Ectodermal cell (in vitro differentiated cells): ENCODE measurements at regions not wholly inside any gene's neighbourhood (a gene's known extent, or its start where the extent isn't known, plus 50 kb on each side); places are given as distances from the start of the nearest gene placed in this dataset.

Experiments used
- H3K27ac ChIP-seq: 2 replicates; pipeline ENCODE4 v1.7.0; 2013; ENCODE audit warnings: mild to moderate bottlenecking, low read depth, low read length; ENCODE audit not compliant: insufficient read depth, poor library complexity, severe bottlenecking
- H3K27me3 ChIP-seq: 2 replicates; pipeline ENCODE4 v1.7.0; 2013; ENCODE audit warnings: mild to moderate bottlenecking, low read length; ENCODE audit not compliant: insufficient read depth, control insufficient read depth, poor library complexity, severe bottlenecking
- H3K36me3 ChIP-seq: one replicate; pipeline ENCODE4 v1.7.0; 2013; ENCODE audit warnings: low read length; ENCODE audit not compliant: control insufficient read depth, insufficient read depth
- H3K4me1 ChIP-seq: one replicate; pipeline ENCODE4 v1.7.0; 2013; ENCODE audit warnings: low read length; ENCODE audit not compliant: control insufficient read depth, insufficient read depth
- H3K4me3 ChIP-seq: 2 replicates; pipeline ENCODE4 v1.7.0; 2013; ENCODE audit warnings: low read depth, low read length, control low read depth; ENCODE audit not compliant: insufficient read depth
- H3K9me3 ChIP-seq: 2 replicates; pipeline ENCODE4 v1.7.0; 2013; ENCODE audit warnings: mild to moderate bottlenecking, low read length, moderate library complexity; ENCODE audit not compliant: control insufficient read depth
- WGBS, 2 experiments: methylation state at CpG; one replicate each; pipeline ENCODE4 v1.1.7; 2013; ENCODE audit warnings: missing lambda C conversion rate in 2 of 2; 5-methylcytosine and 5-hydroxymethylcytosine counted together

GRCh38 chr5:144958002-144958401 lies 787.3 kb downstream of the KCTD16 start:
- H3K9me3 ChIP-seq = no peaks in the 10 kb centered on the region
- H3K27ac ChIP-seq = no peak overlapping the region
- H3K4me1 ChIP-seq = no peaks in the 10 kb centered on the region
- no peaks in the 10 kb centered on the region for H3K27me3 ChIP-seq
- H3K36me3 ChIP-seq = no peaks in the 10 kb centered on the region
- no peak overlapping the region for H3K4me3 ChIP-seq
- 70% methylated on average over 1 of the region's 1 CpG; no CpG with 5 or more reads in 1 of the 2 experiments for WGBS, 2 experiments

- H3K4me3 ChIP-seq = no peak overlapping the region
- WGBS, 2 experiments = 92 to 95% methylated on average over 2 of the region's 2 CpGs
- no peaks in the 10 kb centered on the region for H3K36me3 ChIP-seq
- no peaks in the 10 kb centered on the region for H3K27me3 ChIP-seq
- H3K27ac ChIP-seq = no peak overlapping the region
- no peaks in the 10 kb centered on the region for H3K9me3 ChIP-seq
- H3K4me1 ChIP-seq = no peaks in the 10 kb centered on the region
Observed at GRCh38 chr5:144950996-144951395, 780.3 kb downstream of the KCTD16 start.

GRCh38 chr5:144947023-144947422 lies 776.4 kb downstream of the KCTD16 start:
- 96 to 100% methylated on average over 2 of the region's 2 CpGs for WGBS, 2 experiments
- Histone ChIP-seq H3K36me3 (no peaks in the 10 kb centered on the region), H3K4me1 (no peaks in the 10 kb centered on the region), H3K27me3 (no peaks in the 10 kb centered on the region), H3K4me3 (no peak overlapping the region), H3K27ac (no peak overlapping the region), H3K9me3 (no peaks in the 10 kb centered on the region)

GRCh38 chr5:144945503-144945902 lies 774.8 kb downstream of the KCTD16 start:
- Histone ChIP-seq H3K9me3 (no peaks in the 10 kb centered on the region), H3K4me1 (no peaks in the 10 kb centered on the region), H3K27ac (no peak overlapping the region), H3K4me3 (no peak overlapping the region), H3K36me3 (no peaks in the 10 kb centered on the region), H3K27me3 (no peaks in the 10 kb centered on the region)
- WGBS, 2 experiments = 69 to 73% methylated on average over 2 of the region's 2 CpGs

- WGBS, 2 experiments = 93 to 94% methylated on average over 3 to 4 of the region's 4 CpGs
- Histone ChIP-seq H3K9me3 (no peaks in the 10 kb centered on the region), H3K27me3 (no peaks in the 10 kb centered on the region), H3K36me3 (no peaks in the 10 kb centered on the region), H3K4me1 (no peaks in the 10 kb centered on the region), H3K4me3 (no peak overlapping the region), H3K27ac (no peak overlapping the region)
Observed at GRCh38 chr5:144944936-144945335, 774.3 kb downstream of the KCTD16 start.

- H3K4me3 ChIP-seq = no peak overlapping the region
- no peaks in the 10 kb centered on the region for H3K4me1 ChIP-seq
- H3K9me3 ChIP-seq = no peaks in the 10 kb centered on the region
- H3K27me3 ChIP-seq = no peaks in the 10 kb centered on the region
- H3K27ac ChIP-seq = no peak overlapping the region
- H3K36me3 ChIP-seq = no peaks in the 10 kb centered on the region
Observed at GRCh38 chr5:144941004-144941403, 770.3 kb downstream of the KCTD16 start.

- 88 to 92% methylated on average over 1 of the region's 1 CpG for WGBS, 2 experiments
- H3K4me3 ChIP-seq = no peak overlapping the region
Observed at GRCh38 chr5:144918371-144918770, 747.7 kb downstream of the KCTD16 start.

GRCh38 chr5:144915452-144915851 lies 744.8 kb downstream of the KCTD16 start:
- Histone ChIP-seq H3K27ac (no peak overlapping the region), H3K4me1 (no peaks in the 10 kb centered on the region), H3K27me3 (no peaks in the 10 kb centered on the region), H3K9me3 (no peaks in the 10 kb centered on the region), H3K4me3 (no peak overlapping the region), H3K36me3 (no peaks in the 10 kb centered on the region)

More at GRCh38 chr5:144918371-144918770, 747.7 kb downstream of the KCTD16 start:
- Histone ChIP-seq H3K9me3 (no peaks in the 10 kb centered on the region), H3K36me3 (no peaks in the 10 kb centered on the region), H3K4me1 (no peaks in the 10 kb centered on the region), H3K27ac (no peak overlapping the region), H3K27me3 (no peaks in the 10 kb centered on the region)

GRCh38 chr5:144913661-144914060 lies 743.0 kb downstream of the KCTD16 start:
- Histone ChIP-seq H3K4me3 (no peak overlapping the region), H3K9me3 (no peaks in the 10 kb centered on the region), H3K36me3 (no peaks in the 10 kb centered on the region), H3K27ac (no peak overlapping the region), H3K4me1 (no peaks in the 10 kb centered on the region), H3K27me3 (no peaks in the 10 kb centered on the region)
- 83 to 92% methylated on average over 1 to 2 of the region's 2 CpGs for WGBS, 2 experiments

- 86% methylated on average over 1 of the region's 2 CpGs for WGBS, 2 experiments
- Histone ChIP-seq H3K36me3 (no peaks in the 10 kb centered on the region), H3K27ac (no peak overlapping the region), H3K27me3 (no peaks in the 10 kb centered on the region), H3K9me3 (no peaks in the 10 kb centered on the region), H3K4me1 (no peaks in the 10 kb centered on the region), H3K4me3 (no peak overlapping the region)
Observed at GRCh38 chr5:144896473-144896872, 725.8 kb downstream of the KCTD16 start.

GRCh38 chr5:144886668-144887067 lies 716.0 kb downstream of the KCTD16 start:
- H3K36me3 ChIP-seq = no peaks in the 10 kb centered on the region
- H3K9me3 ChIP-seq = no peaks in the 10 kb centered on the region
- H3K4me1 ChIP-seq = no peaks in the 10 kb centered on the region
- H3K27ac ChIP-seq = no peak overlapping the region
- H3K27me3 ChIP-seq = no peaks in the 10 kb centered on the region
- no peak overlapping the region for H3K4me3 ChIP-seq
- WGBS, 2 experiments = 82 to 89% methylated on average over 1 of the region's 1 CpG
